H7 (cell line): ENCODE measurements at regions not wholly inside any gene's neighbourhood (a gene's known extent, or its start where the extent isn't known, plus 50 kb on each side); places are given as distances from the start of the nearest gene placed in this dataset.
"Not testable (repeated sequence)": the region's sequence is repeated elsewhere in the genome, so short reads cannot be mapped to it uniquely, and the experiment has no call there.

Experiments used
- DNase-seq: peaks from one replicate; pipeline ENCODE4 v3.0.0; 2012
- H3K27me3 ChIP-seq: 2 replicates; pipeline ENCODE4 v1.6.0; 2011; ENCODE audit warnings: mild to moderate bottlenecking, low read length; ENCODE audit not compliant: control insufficient read depth, insufficient read depth
- H3K36me3 ChIP-seq: replicated peaks from 2 replicates; pipeline ENCODE4 v1.5.1; 2011; ENCODE audit warnings: low read length; ENCODE audit not compliant: control insufficient read depth, insufficient read depth
- H3K4me3 ChIP-seq: 2 replicates; pipeline ENCODE4 v1.5.1; 2011; ENCODE audit warnings: low read depth, mild to moderate bottlenecking, control low read depth, low read length, moderate library complexity; ENCODE audit not compliant: insufficient read depth

GRCh38 chr17:55887531-55887930 is 136.7 kb downstream of the PCTP start:
- DNase-seq, result no peak
- Histone ChIP-seq H3K27me3 (no peaks in the 10 kb centered on the region), H3K4me3 (no peak overlapping the region), H3K36me3 (no peaks in the 10 kb centered on the region)

DNA sequence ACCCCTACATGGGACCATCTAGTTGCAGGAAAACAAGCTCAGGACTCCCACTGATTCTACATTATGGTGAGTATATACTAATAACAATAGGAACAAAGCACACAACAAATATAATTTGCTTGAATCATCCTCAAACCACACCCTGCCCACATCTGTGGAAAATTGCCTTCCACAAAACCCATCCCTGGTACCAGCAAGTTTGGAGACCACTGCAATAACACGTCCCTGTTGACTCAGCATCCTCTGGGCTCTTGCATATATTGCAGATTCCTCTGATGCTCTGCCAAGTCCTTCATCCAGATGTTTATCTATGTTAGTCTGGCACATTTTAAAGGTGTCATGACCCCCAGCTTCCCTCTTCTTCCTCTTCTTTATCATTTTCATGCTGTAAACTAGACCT is 138.4 kb downstream of the PCTP start:
- Histone ChIP-seq H3K36me3 (no peaks in the 10 kb centered on the region), H3K4me3 (no peak overlapping the region), H3K27me3 (no peaks in the 10 kb centered on the region)
- no peak for DNase-seq

DNA sequence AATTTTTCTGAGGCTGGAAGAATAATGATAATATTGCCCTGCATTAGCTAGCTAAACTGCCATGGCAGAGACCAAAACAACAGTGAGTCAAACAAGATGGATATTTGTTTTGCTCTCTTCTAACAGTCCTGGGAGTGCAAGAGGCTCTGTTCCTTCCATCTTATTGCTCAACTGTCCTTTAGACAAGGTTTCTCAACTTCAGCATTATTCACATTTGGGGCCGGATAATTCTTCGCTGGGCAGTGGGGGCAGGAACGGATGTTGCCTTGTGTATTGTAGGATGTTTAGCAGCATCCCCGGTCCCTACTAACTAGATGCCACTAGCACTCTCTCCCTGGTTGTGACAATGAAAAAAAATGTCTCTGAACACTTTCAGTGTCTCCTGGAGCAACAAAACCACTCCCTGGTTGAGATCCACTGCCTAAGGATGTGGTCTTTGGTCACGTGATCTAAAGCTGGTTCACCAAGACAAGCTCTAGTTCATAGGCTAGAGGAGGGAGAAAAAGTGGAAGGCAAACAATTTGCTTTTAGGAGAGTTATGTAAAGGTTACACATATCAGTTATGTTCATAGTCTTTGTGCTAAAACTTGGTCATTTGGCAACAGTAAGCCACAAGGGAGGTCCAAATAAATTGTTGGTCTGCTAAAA is 144.4 kb downstream of the PCTP start:
- DNase-seq, result no peak
- Histone ChIP-seq H3K36me3 (no peaks in the 10 kb centered on the region), H3K4me3 (no peak overlapping the region), H3K27me3 (no peaks in the 10 kb centered on the region)

DNA sequence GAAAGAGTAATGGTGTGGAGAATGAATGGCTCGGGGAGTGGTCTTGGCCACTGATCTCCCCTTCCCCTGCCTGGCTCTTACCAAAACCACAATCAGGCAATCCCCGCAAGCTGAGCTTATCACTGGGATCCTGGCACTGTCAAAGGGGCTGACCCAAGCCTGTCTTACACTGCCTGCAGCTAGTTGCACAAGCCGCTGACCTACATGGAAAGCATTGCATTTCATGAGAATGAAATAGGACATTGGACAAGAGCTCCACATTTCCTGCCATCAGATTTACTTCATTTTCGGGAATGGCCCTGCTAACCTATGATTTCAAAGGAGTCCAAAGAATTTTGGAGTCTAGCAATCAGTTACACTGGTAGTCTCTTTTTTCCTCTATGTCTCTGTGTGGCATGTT is 146.4 kb downstream of the PCTP start:
- H3K36me3 ChIP-seq, result no peaks in the 10 kb centered on the region
- H3K27me3 ChIP-seq, result no peaks in the 10 kb centered on the region
- no peak for DNase-seq
- H3K4me3 ChIP-seq, result no peak overlapping the region

GRCh38 chr17:55898195-55898594 is 147.3 kb downstream of the PCTP start:
- H3K27me3 ChIP-seq, result no peaks in the 10 kb centered on the region
- no peaks in the 10 kb centered on the region for H3K36me3 ChIP-seq
- no peak for DNase-seq
- no peak overlapping the region for H3K4me3 ChIP-seq

DNA sequence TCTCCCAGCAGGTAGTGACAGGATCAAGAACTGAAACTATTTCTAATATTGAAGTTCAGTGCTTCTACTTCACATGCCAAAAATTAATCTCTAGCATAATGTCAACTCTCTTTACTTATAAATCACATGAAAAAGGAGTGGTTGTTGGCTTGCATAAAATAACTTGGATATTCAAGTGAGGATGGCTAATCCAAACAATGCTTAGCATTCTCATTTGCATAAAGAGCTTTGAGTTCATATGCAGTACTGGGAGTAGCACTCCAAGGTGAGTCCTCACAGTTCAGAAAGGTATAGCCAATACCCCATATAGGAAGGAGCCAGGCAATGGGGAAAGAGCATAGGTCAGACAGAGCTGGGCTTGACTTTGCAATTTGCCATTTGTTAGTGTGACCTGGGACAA is 149.3 kb downstream of the PCTP start:
- no peaks in the 10 kb centered on the region for H3K36me3 ChIP-seq

GRCh38 chr17:55903028-55903690 is 152.3 kb downstream of the PCTP start:
- Histone ChIP-seq H3K4me3 (no peak overlapping the region), H3K27me3 (no peaks in the 10 kb centered on the region), H3K36me3 (no peaks in the 10 kb centered on the region)
- no peak for DNase-seq

More for the DNA sequence above, 149.3 kb downstream of the PCTP start:
- Histone ChIP-seq H3K27me3 (no peaks in the 10 kb centered on the region), H3K4me3 (no peak overlapping the region)
- DNase-seq, result no peak

DNA sequence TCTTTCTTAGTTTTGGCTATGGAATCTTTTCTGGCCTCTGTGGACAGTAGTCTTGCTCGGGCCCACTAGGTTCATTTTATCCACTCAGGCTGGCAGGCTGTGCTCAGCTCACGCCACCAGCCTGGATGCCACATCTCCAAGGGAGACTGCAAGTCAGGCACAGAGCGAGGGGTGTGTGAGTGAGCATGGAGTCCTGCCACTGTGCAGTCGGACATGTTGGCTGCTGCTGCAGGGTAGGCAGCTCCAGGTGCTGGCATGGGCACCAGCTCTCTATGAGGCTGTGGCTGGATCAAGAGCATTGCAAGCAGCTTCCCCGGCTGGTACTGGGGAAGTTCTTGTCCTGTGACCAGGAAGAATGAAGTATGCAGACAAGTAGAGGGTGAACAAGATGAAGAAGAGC is 158.9 kb downstream of the PCTP start:
- no peaks in the 10 kb centered on the region for H3K36me3 ChIP-seq
- DNase-seq, result no peak
- no peaks in the 10 kb centered on the region for H3K27me3 ChIP-seq
- H3K4me3 ChIP-seq, result no peak overlapping the region

- no peaks in the 10 kb centered on the region for H3K36me3 ChIP-seq
- H3K27me3 ChIP-seq, result no peaks in the 10 kb centered on the region
- DNase-seq, result peak; percentile 10
- no peak overlapping the region for H3K4me3 ChIP-seq
Measured at GRCh38 chr17:55911186-55911585, 160.3 kb downstream of the PCTP start.

DNA sequence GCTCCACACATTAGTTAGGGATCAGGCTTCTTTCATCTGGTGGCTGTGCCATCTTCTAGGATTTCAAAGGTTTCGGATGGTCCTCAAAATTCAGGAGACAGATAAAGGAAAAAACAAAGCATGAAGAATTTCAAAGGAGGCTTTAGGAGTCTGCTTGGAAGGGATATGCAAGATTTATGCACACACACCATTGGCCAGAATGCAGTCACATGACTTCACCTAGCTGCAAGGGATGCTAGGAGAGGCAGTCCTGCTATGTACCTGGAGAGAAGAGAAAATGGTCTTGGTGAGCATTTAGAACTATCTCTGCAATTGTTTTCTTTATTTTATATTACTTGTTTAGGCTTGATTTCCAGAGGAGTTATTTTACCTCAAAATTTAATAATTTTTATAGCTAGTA is 174.6 kb downstream of the PCTP start:
- no peaks in the 10 kb centered on the region for H3K36me3 ChIP-seq
- no peak overlapping the region for H3K4me3 ChIP-seq
- no peaks in the 10 kb centered on the region for H3K27me3 ChIP-seq
- no peak for DNase-seq

DNA sequence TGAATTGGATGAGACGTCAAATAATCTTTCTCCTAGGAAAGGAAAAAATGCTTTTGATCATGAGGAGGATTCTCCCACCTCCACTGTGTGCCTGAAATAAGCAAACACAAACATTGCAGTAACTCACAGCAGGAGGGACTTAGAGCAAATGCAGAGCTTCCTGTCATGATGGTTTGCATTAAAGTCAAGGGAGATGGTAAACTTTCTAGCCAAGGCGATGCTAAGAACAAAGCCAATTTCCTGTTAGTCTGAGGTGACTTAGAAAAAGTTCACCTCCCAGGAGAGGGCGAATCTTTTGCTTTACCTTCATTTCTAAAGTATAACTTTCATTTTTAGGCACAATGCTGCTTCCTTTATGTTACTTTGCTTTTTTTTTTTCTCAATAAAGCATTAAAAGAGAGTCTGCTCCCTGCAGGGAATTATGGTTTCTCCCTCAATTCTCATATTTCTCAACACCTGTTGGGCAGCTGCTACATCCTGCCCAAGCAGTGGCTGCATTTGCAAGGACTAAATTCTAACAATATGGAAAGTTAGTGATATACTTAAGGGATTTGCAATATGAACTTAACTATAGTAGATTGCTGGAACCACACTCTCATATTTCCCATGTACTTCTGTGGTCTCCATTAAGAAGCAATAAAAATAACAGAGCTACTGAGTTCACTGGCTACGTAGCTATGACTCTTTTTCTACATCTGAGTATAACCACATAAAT is 175.6 kb downstream of the PCTP start:
- Histone ChIP-seq H3K4me3 (no peak overlapping the region), H3K27me3 (no peaks in the 10 kb centered on the region), H3K36me3 (no peaks in the 10 kb centered on the region)
- DNase-seq, result no peak

DNA sequence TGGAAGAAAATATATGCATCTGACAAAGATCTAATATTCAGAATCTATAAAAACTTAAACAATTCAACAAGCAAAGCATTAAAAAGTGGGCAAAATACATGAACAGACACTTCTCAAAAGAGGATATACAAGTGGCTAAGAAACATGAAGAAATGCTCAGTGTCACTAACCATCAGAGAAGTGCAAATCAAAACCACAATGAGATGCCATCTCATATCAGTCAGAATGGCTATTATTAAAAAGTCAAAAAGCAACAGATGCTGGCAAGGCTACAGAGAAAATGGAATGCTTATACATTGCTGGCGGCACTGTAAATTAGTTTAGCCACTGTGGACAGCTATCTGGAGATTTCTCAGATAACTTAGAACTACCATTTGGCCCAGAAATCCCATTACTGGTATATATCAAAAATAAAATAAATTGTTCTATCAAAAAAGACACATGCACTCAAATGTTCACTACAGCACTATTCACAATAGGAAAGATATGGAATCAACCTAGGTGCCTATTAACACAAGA is 179.5 kb downstream of the PCTP start:
- no peak for DNase-seq
- H3K36me3 ChIP-seq, result no peaks in the 10 kb centered on the region
- no peak overlapping the region for H3K4me3 ChIP-seq
- no peaks in the 10 kb centered on the region for H3K27me3 ChIP-seq

DNA sequence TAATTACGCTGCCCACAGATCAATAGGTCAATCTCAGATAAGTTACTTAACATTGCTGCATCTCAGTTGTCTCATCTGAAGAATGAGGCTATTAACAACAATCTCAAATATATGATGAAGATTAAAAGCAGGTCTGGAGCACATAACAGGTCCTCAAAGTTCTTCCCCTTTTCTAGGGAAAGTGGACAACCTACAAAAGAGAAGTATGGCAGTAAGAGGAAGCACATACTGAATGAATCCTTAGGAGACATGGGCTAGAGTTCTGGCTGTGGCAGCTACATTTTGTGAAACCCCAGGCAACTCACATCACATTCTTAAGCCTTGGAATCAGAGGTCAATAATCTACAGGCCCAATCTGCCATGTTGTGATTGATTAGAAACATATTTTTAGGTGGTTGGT is 180.6 kb downstream of the PCTP start:
- Histone ChIP-seq H3K4me3 (no peak overlapping the region), H3K27me3 (no peaks in the 10 kb centered on the region), H3K36me3 (no peaks in the 10 kb centered on the region)
- DNase-seq, result no peak

- Histone ChIP-seq H3K4me3 (no peak overlapping the region), H3K27me3 (no peaks in the 10 kb centered on the region), H3K36me3 (no peaks in the 10 kb centered on the region)
- DNase-seq, result no peak
Measured at GRCh38 chr17:55932973-55933372, 182.1 kb downstream of the PCTP start.

- not testable (repeated sequence) for DNase-seq, H3K4me3 ChIP-seq, H3K36me3 ChIP-seq, H3K27me3 ChIP-seq
Measured at GRCh38 chr17:55939181-55939810, 188.4 kb downstream of the PCTP start.
